Activated T-cell treated with anti-CD3 and anti-CD28 coated beads, Interleukin-2, amount 50 U/mL, for 72 hours (primary cell): ENCODE measurements at regions not wholly inside any gene's neighbourhood (a gene's known extent, or its start where the extent isn't known, plus 50 kb on each side); places are given as distances from the start of the nearest gene placed in this dataset.

ENCODE experiments used
- ATAC-seq, 2 donors: fragments of 150-1000 bp; cut with Tn5 transposase; replicated peaks in 1 of 2; 2 replicates each; pipeline ENCODE4 v1.10.0; 2021; ENCODE audit warnings: moderate library complexity in 2 of 2, mild to moderate bottlenecking in 1 of 2
- DNase-seq, 2 donors: peaks; one replicate each; pipeline ENCODE4 v3.0.0; 2021 to 2022; ENCODE audit warnings: mixed read lengths in 1 of 2
- H3K27ac Mint-ChIP-seq: one replicate; pipeline ENCODE4 v1.8.0; 2022; ENCODE audit warnings: mild to moderate bottlenecking, moderate library complexity, mixed read lengths
- H3K27me3 Mint-ChIP-seq: one replicate; pipeline ENCODE4 v1.8.0; 2022; ENCODE audit warnings: low read depth, mixed read lengths
- H3K36me3 Mint-ChIP-seq, 2 donors: one replicate each; pipeline ENCODE4 v1.8.0; 2022; ENCODE audit warnings: mixed read lengths in 2 of 2, mild to moderate bottlenecking in 1 of 2; ENCODE audit not compliant: insufficient read depth in 2 of 2
- H3K4me1 Mint-ChIP-seq: one replicate; pipeline ENCODE4 v1.8.0; 2022; ENCODE audit warnings: low read depth, mixed read lengths
- H3K4me3 Mint-ChIP-seq, 2 donors: one replicate each; pipeline ENCODE4 v1.8.0; 2022; ENCODE audit warnings: mild to moderate bottlenecking in 2 of 2, mixed read lengths in 2 of 2, moderate library complexity in 2 of 2
- H3K9me3 Mint-ChIP-seq, 2 donors: one replicate each; pipeline ENCODE4 v1.8.0; 2022; ENCODE audit warnings: mixed read lengths in 2 of 2

DNA sequence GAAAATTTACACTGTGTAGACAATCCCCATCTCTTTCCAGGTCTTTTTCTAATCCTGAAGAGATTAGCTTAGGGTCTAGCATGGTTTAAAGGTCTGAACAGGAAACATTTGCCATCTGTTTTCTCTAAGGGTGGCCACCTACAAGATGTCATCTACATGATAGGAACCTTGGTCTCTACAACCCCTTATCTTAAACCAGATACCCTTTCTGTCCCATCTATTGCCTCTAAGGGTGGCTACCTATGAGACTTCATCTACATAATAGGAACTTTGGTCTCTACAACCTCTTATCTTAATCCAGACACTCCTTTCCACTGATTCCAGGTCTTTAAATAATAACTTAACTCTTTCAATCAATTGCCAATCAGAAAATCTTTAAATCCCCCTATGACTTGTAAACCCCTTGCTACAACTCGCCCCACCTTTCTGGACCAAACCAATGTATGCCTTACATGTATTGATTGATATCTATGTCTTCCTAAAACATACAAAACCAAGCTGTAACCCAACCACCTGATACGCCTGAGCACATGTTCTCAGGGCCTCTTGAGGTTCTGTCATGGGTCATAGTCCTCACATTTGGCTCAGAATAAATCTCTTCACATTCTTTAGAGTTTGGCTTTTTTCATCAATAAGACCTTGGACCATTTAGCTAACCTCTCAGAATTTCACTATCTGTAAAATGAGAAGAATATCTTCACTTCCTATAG, 605.0 kb downstream of the TUSC7 start:
- H3K4me3 Mint-ChIP-seq, result no peak overlapping the region
- H3K4me1 Mint-ChIP-seq, result no peaks in the 10 kb centered on the region
- no peaks in the 10 kb centered on the region for H3K36me3 Mint-ChIP-seq
- no peak overlapping the region for H3K27ac Mint-ChIP-seq
- no peak for DNase-seq
- ATAC-seq, result no peak
- peaks cover 8 to 18% of the 10 kb centered on the region in 2 donors for H3K9me3 Mint-ChIP-seq
- no peaks in the 10 kb centered on the region for H3K27me3 Mint-ChIP-seq

DNA sequence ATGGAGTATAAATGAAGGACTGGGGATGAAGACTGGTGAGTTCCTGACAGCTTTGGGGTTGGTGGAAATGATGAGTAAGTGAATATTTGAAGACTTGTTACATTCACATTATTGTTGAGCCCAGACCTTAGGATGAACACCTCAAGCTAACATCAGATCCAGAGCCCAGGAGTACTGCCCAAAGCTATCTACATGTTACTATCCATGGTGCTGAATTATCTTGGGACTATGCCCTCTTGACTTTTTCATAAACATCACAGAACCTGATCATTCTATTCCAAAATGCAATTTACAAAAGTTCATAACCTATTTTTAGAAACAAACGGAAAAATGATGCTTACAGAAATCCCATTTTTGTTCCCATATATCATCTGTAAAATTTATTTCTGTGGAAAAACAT, 613.3 kb downstream of the TUSC7 start:
- no peaks in the 10 kb centered on the region for H3K4me1 Mint-ChIP-seq
- DNase-seq (no peak), ATAC-seq (no peak)
- no peak overlapping the region for H3K4me3 Mint-ChIP-seq
- H3K27ac Mint-ChIP-seq, result no peak overlapping the region
- peaks cover 0 to 1% of the 10 kb centered on the region in 2 donors for H3K36me3 Mint-ChIP-seq
- no peaks in the 10 kb centered on the region for H3K27me3 Mint-ChIP-seq
- H3K9me3 Mint-ChIP-seq, result peaks cover 6 to 10% of the 10 kb centered on the region in 2 donors

DNA sequence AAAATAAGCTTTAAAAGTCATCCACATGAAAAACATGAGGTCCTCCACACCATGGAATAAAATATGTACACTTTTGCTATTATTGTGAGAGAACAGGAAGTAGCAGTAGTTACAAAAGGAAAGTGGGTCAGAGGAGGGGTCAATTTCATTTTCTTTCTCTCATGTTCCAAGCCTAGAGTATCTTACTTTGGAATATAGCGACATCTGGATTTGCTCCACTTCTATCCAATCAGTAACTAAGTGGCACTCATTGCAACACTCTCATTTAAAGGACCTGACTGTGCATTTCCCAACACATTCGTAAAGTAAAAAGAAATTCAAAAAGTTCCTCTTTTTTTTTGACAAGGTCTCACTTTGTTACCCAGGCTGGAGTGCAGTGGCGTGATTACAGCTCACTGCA, 637.3 kb downstream of the TUSC7 start:
- ATAC-seq, result no peak
- H3K4me1 Mint-ChIP-seq, result no peaks in the 10 kb centered on the region
- H3K36me3 Mint-ChIP-seq, result no peaks in the 10 kb centered on the region
- no peak overlapping the region for H3K4me3 Mint-ChIP-seq
- no peaks in the 10 kb centered on the region for H3K27me3 Mint-ChIP-seq
- H3K9me3 Mint-ChIP-seq, result peaks cover 11 to 14% of the 10 kb centered on the region in 2 donors
- no peak overlapping the region for H3K27ac Mint-ChIP-seq
- DNase-seq, result no peak

DNA sequence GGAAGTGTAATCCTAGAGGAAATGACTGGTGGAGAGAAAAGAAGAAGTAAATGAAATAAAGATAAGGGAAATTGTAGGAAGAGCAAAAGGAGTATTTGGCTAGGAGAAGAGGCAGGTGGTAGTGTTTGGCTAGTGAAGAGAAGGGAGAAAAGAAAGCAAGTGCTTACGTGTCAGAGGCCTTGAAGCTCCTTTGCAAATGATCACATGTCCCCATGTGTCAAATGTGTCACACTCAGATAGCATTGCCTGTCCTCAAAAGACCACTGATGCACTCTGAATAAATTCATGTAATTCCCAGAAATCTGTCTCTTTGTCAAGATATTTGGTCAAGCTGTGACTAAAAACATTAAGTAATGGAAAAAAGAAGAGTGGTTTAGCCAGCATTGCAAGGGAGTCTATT, 639.3 kb downstream of the TUSC7 start:
- DNase-seq (no peak), ATAC-seq (no peak)
- Mint-ChIP-seq H3K4me1 (no peaks in the 10 kb centered on the region), H3K9me3 (peaks cover 8 to 11% of the 10 kb centered on the region in 2 donors), H3K4me3 (no peak overlapping the region), H3K27ac (no peak overlapping the region), H3K36me3 (no peaks in the 10 kb centered on the region), H3K27me3 (no peaks in the 10 kb centered on the region)

- Mint-ChIP-seq H3K9me3 (peaks cover 8 to 9% of the 10 kb centered on the region in 2 donors), H3K36me3 (no peaks in the 10 kb centered on the region), H3K4me1 (no peaks in the 10 kb centered on the region), H3K27ac (no peak overlapping the region), H3K27me3 (no peaks in the 10 kb centered on the region), H3K4me3 (no peak overlapping the region)
- DNase-seq, result no peak
- no peak for ATAC-seq
Measured at GRCh38 chr3:117349566-117349965, 640.0 kb downstream of the TUSC7 start.

DNA sequence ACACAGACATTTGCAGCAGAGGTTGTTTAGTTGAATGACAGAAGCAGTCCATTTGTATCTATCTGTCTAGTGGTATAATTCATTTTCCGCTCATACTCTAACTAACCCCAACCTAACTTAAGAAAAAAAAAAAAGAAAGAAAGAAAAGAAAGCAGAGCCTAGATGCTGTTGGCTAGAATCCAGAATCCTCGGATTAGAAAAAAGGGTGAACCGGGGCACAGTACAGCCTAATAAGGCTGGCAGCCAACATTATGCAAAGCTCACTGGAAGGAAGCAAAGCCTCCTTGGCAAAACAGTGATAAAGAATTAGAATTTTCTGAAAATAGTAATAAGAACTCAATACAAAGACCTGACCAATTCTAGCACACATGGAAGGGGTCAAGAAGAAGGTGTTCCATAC, 640.8 kb downstream of the TUSC7 start:
- Mint-ChIP-seq H3K27me3 (no peaks in the 10 kb centered on the region), H3K4me1 (no peaks in the 10 kb centered on the region), H3K27ac (no peak overlapping the region), H3K36me3 (no peaks in the 10 kb centered on the region), H3K9me3 (peaks cover 8 to 9% of the 10 kb centered on the region in 2 donors), H3K4me3 (no peak overlapping the region)
- DNase-seq (no peak), ATAC-seq (no peak)

DNA sequence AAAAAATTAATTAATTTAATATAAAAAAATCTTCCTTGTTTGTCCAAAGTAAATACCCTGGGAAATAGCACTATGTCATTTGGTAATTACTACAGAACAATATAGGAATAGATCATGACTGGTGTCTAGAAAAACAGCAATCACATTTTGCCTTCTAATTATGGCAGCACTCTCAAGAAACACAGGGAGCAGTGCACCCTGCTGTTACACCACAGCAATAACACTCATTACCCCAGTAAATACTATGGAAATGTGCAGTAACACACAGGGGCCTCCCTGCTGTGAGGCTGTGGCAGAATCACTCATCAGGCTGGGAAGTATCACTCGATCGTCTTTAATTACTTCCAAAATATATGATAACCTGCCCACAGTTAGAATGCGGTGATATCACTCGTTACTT, 646.0 kb downstream of the TUSC7 start:
- H3K4me3 Mint-ChIP-seq, result no peak overlapping the region
- H3K27ac Mint-ChIP-seq, result no peak overlapping the region
- H3K9me3 Mint-ChIP-seq, result peaks cover 5 to 10% of the 10 kb centered on the region in 2 donors
- H3K36me3 Mint-ChIP-seq, result no peaks in the 10 kb centered on the region
- ATAC-seq (no peak), DNase-seq (no peak)
- no peaks in the 10 kb centered on the region for H3K4me1 Mint-ChIP-seq
- no peaks in the 10 kb centered on the region for H3K27me3 Mint-ChIP-seq

GRCh38 chr3:117356091-117356705, 646.6 kb downstream of the TUSC7 start:
- H3K27me3 Mint-ChIP-seq, result no peaks in the 10 kb centered on the region
- no peaks in the 10 kb centered on the region for H3K4me1 Mint-ChIP-seq
- no peak overlapping the region for H3K4me3 Mint-ChIP-seq
- ATAC-seq (no peak), DNase-seq (no peak)
- peaks cover 9 to 15% of the 10 kb centered on the region in 2 donors for H3K9me3 Mint-ChIP-seq
- no peak overlapping the region for H3K27ac Mint-ChIP-seq
- peaks cover 0 to 2% of the 10 kb centered on the region in 2 donors for H3K36me3 Mint-ChIP-seq

DNA sequence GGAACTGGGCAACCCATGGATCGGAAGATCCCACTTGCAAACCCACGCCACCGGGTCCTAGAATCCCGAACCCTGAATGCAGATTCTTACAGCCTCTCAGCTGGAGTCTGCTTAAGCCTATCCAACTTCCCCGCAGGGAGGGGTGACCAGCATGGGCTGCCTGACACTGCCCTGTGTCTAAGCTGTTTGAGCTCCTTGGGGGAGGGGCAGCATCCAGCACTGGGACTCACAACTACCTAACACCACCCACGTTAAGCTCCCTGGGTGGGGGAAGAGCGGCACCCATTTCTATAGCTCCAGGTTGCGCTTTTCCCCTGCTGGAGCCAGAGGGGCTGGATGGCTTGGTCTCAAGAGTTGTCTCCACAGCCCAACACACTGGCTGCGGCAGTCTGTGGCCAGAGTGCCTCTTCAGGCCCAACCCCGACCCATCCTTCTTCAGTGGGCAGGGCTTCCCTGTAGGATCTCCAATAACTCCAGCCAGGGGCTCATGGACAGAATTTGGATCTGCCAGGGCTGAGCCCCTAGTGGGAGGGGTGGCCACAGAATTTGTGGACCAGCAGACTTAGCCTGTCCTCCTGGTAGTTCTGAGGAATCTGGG, 649.2 kb downstream of the TUSC7 start:
- H3K4me1 Mint-ChIP-seq, result no peaks in the 10 kb centered on the region
- peaks cover 0 to 6% of the 10 kb centered on the region in 2 donors for H3K36me3 Mint-ChIP-seq
- no peak for ATAC-seq
- peaks cover 22 to 35% of the 10 kb centered on the region in 2 donors for H3K9me3 Mint-ChIP-seq
- H3K27ac Mint-ChIP-seq, result no peak overlapping the region
- DNase-seq, result no peak
- no peak overlapping the region for H3K4me3 Mint-ChIP-seq
- H3K27me3 Mint-ChIP-seq, result no peaks in the 10 kb centered on the region

DNA sequence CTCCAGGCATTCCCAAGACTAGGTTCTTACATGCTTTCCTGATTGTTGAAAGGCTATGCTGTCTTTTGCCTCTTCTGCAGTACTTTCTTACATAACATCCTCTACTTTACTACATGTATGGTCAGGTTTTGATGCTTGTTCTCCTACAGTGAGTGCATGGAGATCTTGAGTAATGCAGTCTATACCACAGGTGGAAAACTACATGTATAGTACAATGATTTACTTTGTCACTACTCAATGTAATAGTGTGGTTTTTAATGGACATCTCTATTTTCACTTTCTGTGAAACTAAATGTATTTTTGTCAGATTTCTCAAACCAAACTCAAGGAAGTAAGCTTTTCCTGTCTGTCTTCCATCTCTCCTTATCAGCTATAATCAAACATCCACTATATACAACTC, 657.0 kb downstream of the TUSC7 start:
- H3K27ac Mint-ChIP-seq, result no peak overlapping the region
- no peak overlapping the region for H3K4me3 Mint-ChIP-seq
- no peaks in the 10 kb centered on the region for H3K27me3 Mint-ChIP-seq
- H3K9me3 Mint-ChIP-seq, result peaks cover 19% of the 10 kb centered on the region in 2 donors
- ATAC-seq (no peak), DNase-seq (no peak)
- H3K36me3 Mint-ChIP-seq, result peaks cover 0 to 3% of the 10 kb centered on the region in 2 donors
- no peaks in the 10 kb centered on the region for H3K4me1 Mint-ChIP-seq

GRCh38 chr3:117367861-117368260, 658.3 kb downstream of the TUSC7 start:
- DNase-seq (no peak), ATAC-seq (no peak)
- no peaks in the 10 kb centered on the region for H3K4me1 Mint-ChIP-seq
- no peaks in the 10 kb centered on the region for H3K36me3 Mint-ChIP-seq
- no peaks in the 10 kb centered on the region for H3K27me3 Mint-ChIP-seq
- no peak overlapping the region for H3K4me3 Mint-ChIP-seq
- H3K9me3 Mint-ChIP-seq, result peaks cover 8 to 12% of the 10 kb centered on the region in 2 donors
- H3K27ac Mint-ChIP-seq, result no peak overlapping the region

GRCh38 chr3:117380631-117381030, 671.1 kb downstream of the TUSC7 start:
- no peak for ATAC-seq
- no peaks in the 10 kb centered on the region for H3K4me1 Mint-ChIP-seq
- H3K4me3 Mint-ChIP-seq, result no peak overlapping the region
- H3K27me3 Mint-ChIP-seq, result no peaks in the 10 kb centered on the region
- no peak for DNase-seq
- H3K36me3 Mint-ChIP-seq, result no peaks in the 10 kb centered on the region
- H3K27ac Mint-ChIP-seq, result no peak overlapping the region
- H3K9me3 Mint-ChIP-seq, result peaks cover 2 to 3% of the 10 kb centered on the region in 2 donors

- H3K4me3 Mint-ChIP-seq, result no peak overlapping the region
- H3K4me1 Mint-ChIP-seq, result no peaks in the 10 kb centered on the region
- ATAC-seq (no peak), DNase-seq (no peak)
- H3K27me3 Mint-ChIP-seq, result no peaks in the 10 kb centered on the region
- no peak overlapping the region for H3K27ac Mint-ChIP-seq
- H3K9me3 Mint-ChIP-seq, result peaks cover 9 to 11% of the 10 kb centered on the region in 2 donors
- no peaks in the 10 kb centered on the region for H3K36me3 Mint-ChIP-seq
Measured at GRCh38 chr3:117393119-117393518, 683.5 kb downstream of the TUSC7 start.
